GM12878 (cell line): ENCODE measurements at regions not wholly inside any gene's neighbourhood (a gene's known extent, or its start where the extent isn't known, plus 50 kb on each side); places are given as distances from the start of the nearest gene placed in this dataset.
A peak's percentile ranks its signal among the peaks of the same experiment; 100 is the strongest.

ENCODE experiments used
- ATAC-seq: fragments of 200-7000 bp; cut with Tn5 transposase; 3 replicates; pipeline ENCODE4 v1.9.1; 2020; ENCODE audit warnings: mild to moderate bottlenecking, moderate library complexity
- BruUV-seq: library from RNA; stranded (reverse); fragments of 400-500 nt; replicated peaks from 2 replicates; lab custom pipeline; 2021; lab: Mats Ljungman, UMichigan
- CTCF ChIA-PET: fragments of 300-600 bp; sonication (Branson Sonifier 250); formaldehyde crosslinking; extraction: SDS; loops from one replicate; lab custom pipeline; 2021; ENCODE audit warnings: inconsistent platforms; lab: Yijun Ruan, JAX
- POLR2A ChIA-PET: fragments of 350-600 bp; formaldehyde crosslinking; extraction: SDS; loops from one replicate; lab custom pipeline; 2021; ENCODE audit warnings: inconsistent platforms; lab: Charles Lee
- RAD21 ChIA-PET: fragments of 300-600 bp; sonication (Branson Sonifier 250); formaldehyde crosslinking; loops from one replicate; lab custom pipeline; 2023; ENCODE audit warnings: antibody characterized with exemption; ENCODE audit not compliant: unreplicated experiment; lab: Charles Lee
- SMC1A ChIA-PET: fragments of 300-600 bp; sonication (Branson Sonifier 250); formaldehyde crosslinking; loops from one replicate; lab custom pipeline; 2023; ENCODE audit not compliant: unreplicated experiment, uncharacterized antibody; lab: Charles Lee
- DNase-seq: peaks from one replicate; pipeline ENCODE4 v3.0.0-alpha.2; 2011; ENCODE audit warnings: low read depth, low spot score
- FAIRE-seq: peaks from 3 replicates; lab custom pipeline; 2011; peaks lifted over from hg19 to GRCh38; lab: Jason Lieb, UNC
- H2AFZ ChIP-seq: 2 replicates; pipeline ENCODE4 v1.6.0; 2011; ENCODE audit warnings: low read depth, low read length, control low read depth; ENCODE audit not compliant: control insufficient read depth
- H3K27ac ChIP-seq: 2 replicates; pipeline ENCODE4 v1.5.1; 2011; ENCODE audit warnings: control low read depth; ENCODE audit not compliant: control insufficient read depth, insufficient read depth
- H3K27me3 ChIP-seq, 2 experiments: replicated peaks in 1 of 2; 2 replicates each; pipeline versions ENCODE4 v1.6.0 to v1.6.1; 2011; ENCODE audit warnings: low read length in 1 of 2; ENCODE audit not compliant: control insufficient read depth in 2 of 2, insufficient read depth in 2 of 2
- H3K36me3 ChIP-seq, 2 experiments: 2 replicates each; pipeline ENCODE4 v1.5.1; 2011; ENCODE audit warnings: low read length in 1 of 2; ENCODE audit not compliant: control insufficient read depth in 2 of 2, insufficient read depth in 2 of 2
- H3K4me1 ChIP-seq: 2 replicates; pipeline ENCODE4 v1.6.1; 2011; ENCODE audit warnings: mild to moderate bottlenecking, low read length, moderate library complexity, mixed read lengths; ENCODE audit not compliant: control insufficient read depth, insufficient read depth
- H3K4me2 ChIP-seq: 2 replicates; pipeline ENCODE4 v1.6.0; 2011; ENCODE audit warnings: control low read depth; ENCODE audit not compliant: control insufficient read depth, insufficient read depth
- H3K4me3 ChIP-seq: fragments of 200-600 bp; sonication (generic); 2 replicates; pipeline ENCODE4 v1.5.1; 2016
- H3K79me2 ChIP-seq: 2 replicates; pipeline ENCODE4 v1.6.0; 2011; ENCODE audit warnings: low read length; ENCODE audit not compliant: control insufficient read depth, insufficient read depth
- H3K9ac ChIP-seq: 2 replicates; pipeline ENCODE4 v1.8.0; 2011; ENCODE audit warnings: low read length, control low read depth, mixed read lengths; ENCODE audit not compliant: control insufficient read depth, insufficient read depth
- H3K9me3 ChIP-seq: replicated peaks from 3 replicates; pipeline ENCODE4 v1.5.1; 2011; ENCODE audit warnings: mild to moderate bottlenecking, low read length; ENCODE audit not compliant: control insufficient read depth, insufficient read depth
- H4K20me1 ChIP-seq: 2 replicates; pipeline ENCODE4 v1.6.0; 2011; ENCODE audit not compliant: control insufficient read depth, insufficient read depth
- POU2F2 ChIP-seq: IDR thresholded peaks from 3 replicates; pipeline ENCODE4 v1.6.1; 2011; ENCODE audit warnings: low read depth, mild to moderate bottlenecking, low read length, borderline replicate concordance
- WGBS: methylation state at CpG from one replicate; pipeline ENCODE4 v1.1.6; 2016; ENCODE audit warnings: low lambda C conversion rate; ENCODE audit not compliant: insufficient replicate concordance, insufficient coverage; ENCODE audit errors: missing lambda C conversion rate; 5-methylcytosine and 5-hydroxymethylcytosine counted together
- in situ Hi-C: fragments of 300-500 bp; cut with MboI; formaldehyde crosslinking; loops from 9 replicates; pipeline ENCODE4 v1.14.3; 2018; ENCODE audit warnings: mixed read lengths
- intact Hi-C: fragments of 100-400 bp; cut with micrococcal nuclease; formaldehyde crosslinking; loops from one replicate; pipeline ENCODE4 v1.14.2; 2022; ENCODE audit not compliant: unreplicated experiment
- TF ChIP-seq, protein P1 (sequence below): fragments of 450-650 bp; IDR thresholded peaks from 2 replicates; pipeline ENCODE4 v1.6.1; 2017; ENCODE audit warnings: antibody characterized with exemption, mild to moderate bottlenecking, moderate library complexity

DNA sequence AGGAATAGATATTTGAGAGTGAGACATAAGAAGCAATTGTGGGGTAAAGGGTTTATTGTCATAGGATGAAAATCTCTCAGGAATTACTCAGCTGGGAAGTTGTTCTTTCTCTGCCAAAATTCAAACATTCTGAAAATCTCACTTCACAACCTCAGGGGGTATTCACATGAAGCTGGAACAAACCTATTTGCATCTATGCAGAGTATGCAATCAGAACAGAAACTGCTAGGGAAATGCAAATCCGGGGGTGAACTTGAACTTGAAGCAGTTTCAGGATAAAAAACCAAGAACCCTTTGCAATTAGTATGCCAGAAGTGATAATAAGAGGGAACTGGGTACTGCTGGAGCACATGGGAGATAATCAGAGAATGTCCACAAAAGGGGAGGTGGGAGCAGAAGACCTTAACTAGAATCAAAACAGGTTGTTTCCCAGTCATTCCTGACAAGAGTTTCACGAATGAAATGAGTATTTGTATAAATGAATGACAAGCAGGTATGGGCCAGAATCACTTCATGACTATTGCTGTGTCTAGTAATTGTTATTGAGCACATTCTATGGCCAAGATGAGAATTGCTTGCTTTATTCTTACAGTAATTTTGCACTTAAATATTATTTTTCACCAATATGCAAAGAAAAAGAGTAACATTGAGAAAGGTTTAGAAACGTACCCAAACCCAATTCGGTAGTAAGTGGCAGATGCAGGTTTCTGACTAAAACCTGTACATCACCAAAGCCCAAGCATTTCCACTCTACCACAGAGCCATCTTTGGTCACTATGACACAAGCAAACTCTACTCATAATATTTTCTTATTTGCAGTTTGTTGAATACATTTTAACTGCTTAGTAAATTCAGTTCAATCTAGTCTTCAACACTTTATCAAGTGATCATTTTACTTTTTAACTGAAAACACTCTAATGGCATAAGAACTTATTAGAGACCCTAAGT is 61.8 kb upstream of the UBASH3B start:
- no peak overlapping the region for H3K9ac ChIP-seq
- FAIRE-seq (no peak), ATAC-seq (no peak), DNase-seq (no peak)
- no peak overlapping the region for H2AFZ ChIP-seq
- no TSS peak for BruUV-seq
- RAD21 ChIA-PET, result no interaction called here
- H3K79me2 ChIP-seq, result no peaks in the 10 kb centered on the region
- TF ChIP-seq, protein P1, sequence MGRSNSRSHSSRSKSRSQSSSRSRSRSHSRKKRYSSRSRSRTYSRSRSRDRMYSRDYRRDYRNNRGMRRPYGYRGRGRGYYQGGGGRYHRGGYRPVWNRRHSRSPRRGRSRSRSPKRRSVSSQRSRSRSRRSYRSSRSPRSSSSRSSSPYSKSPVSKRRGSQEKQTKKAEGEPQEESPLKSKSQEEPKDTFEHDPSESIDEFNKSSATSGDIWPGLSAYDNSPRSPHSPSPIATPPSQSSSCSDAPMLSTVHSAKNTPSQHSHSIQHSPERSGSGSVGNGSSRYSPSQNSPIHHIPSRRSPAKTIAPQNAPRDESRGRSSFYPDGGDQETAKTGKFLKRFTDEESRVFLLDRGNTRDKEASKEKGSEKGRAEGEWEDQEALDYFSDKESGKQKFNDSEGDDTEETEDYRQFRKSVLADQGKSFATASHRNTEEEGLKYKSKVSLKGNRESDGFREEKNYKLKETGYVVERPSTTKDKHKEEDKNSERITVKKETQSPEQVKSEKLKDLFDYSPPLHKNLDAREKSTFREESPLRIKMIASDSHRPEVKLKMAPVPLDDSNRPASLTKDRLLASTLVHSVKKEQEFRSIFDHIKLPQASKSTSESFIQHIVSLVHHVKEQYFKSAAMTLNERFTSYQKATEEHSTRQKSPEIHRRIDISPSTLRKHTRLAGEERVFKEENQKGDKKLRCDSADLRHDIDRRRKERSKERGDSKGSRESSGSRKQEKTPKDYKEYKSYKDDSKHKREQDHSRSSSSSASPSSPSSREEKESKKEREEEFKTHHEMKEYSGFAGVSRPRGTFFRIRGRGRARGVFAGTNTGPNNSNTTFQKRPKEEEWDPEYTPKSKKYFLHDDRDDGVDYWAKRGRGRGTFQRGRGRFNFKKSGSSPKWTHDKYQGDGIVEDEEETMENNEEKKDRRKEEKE, result no peak
- TF ChIP-seq POU2F2, result peak; percentile 56; the same call in 1 of the 3 replicates
- H3K4me2 ChIP-seq, result no peak overlapping the region
- no peaks in the 10 kb centered on the region for H3K4me1 ChIP-seq
- intact Hi-C loops (no loop called here), in situ Hi-C loops (no loop called here)
- POLR2A ChIA-PET, result interaction anchor here (0.5 kb wide), 1 partner anchor 111 kb away, joined by 3 read pairs; no protein-coding TSS in a partner anchor
- no peaks in the 10 kb centered on the region for H3K27me3 ChIP-seq
- CTCF ChIA-PET, result no interaction called here
- no peak overlapping the region for H3K27ac ChIP-seq
- H3K36me3 ChIP-seq, result no peaks in the 10 kb centered on the region
- 0% methylated on average over 4 of the region's 4 CpGs for WGBS
- no peak overlapping the region for H3K4me3 ChIP-seq
- H4K20me1 ChIP-seq, result no peaks in the 10 kb centered on the region
- no peaks in the 10 kb centered on the region for H3K9me3 ChIP-seq
- SMC1A ChIA-PET, result no interaction called here
